Brain microvascular endothelial cell (primary cell): ENCODE measurements at regions not wholly inside any gene's neighbourhood (a gene's known extent, or its start where the extent isn't known, plus 50 kb on each side); places are given as distances from the start of the nearest gene placed in this dataset.

ENCODE experiments used
- DNase-seq: peaks from one replicate; pipeline ENCODE4 v3.0.0-alpha.2; 2020
- H3K27ac ChIP-seq: fragments of 250-450 bp; sonication (Bioruptor Pico); 2 replicates; pipeline ENCODE4 v1.5.1; 2020; ENCODE audit warnings: mild to moderate bottlenecking, moderate library complexity
- H3K27me3 ChIP-seq: fragments of 250-450 bp; sonication (Bioruptor Pico); replicated peaks from 2 replicates; pipeline ENCODE4 v1.5.1; 2020; ENCODE audit warnings: mild to moderate bottlenecking
- H3K36me3 ChIP-seq: fragments of 250-450 bp; sonication (Bioruptor Pico); replicated peaks from 2 replicates; pipeline ENCODE4 v1.5.1; 2020; ENCODE audit warnings: mild to moderate bottlenecking
- H3K4me3 ChIP-seq: 2 replicates; pipeline ENCODE4 v1.5.1; 2011; ENCODE audit warnings: low read depth, mild to moderate bottlenecking, control low read depth, low read length, moderate library complexity
- CTCF ChIP-seq: IDR thresholded peaks from 2 replicates; pipeline ENCODE4 v1.5.1; 2011; ENCODE audit warnings: low read depth, mild to moderate bottlenecking, moderate library complexity, low read length, control low read depth, inconsistent platforms; ENCODE audit errors: missing control alignments
- in situ Hi-C: cut with HindIII; loops from 2 replicates; pipeline ENCODE4 v1.10.0; 2017; ENCODE audit warnings: low sequenced_read_pairs, low pct_ligation_motif_present

- no peaks in the 10 kb centered on the region for H3K36me3 ChIP-seq
- in situ Hi-C loops = no loop called here
- no peak overlapping the region for H3K4me3 ChIP-seq
- no peak overlapping the region for H3K27ac ChIP-seq
- TF ChIP-seq CTCF = no peak
- no peak for DNase-seq
- no peaks in the 10 kb centered on the region for H3K27me3 ChIP-seq
These were observed 150.2 kb downstream of the ACTBL2 start for GRCh38 chr5:57332361-57332760.

- no peak for DNase-seq
- Histone ChIP-seq H3K36me3 (no peaks in the 10 kb centered on the region), H3K4me3 (no peak overlapping the region), H3K27ac (no peak overlapping the region), H3K27me3 (no peaks in the 10 kb centered on the region)
- in situ Hi-C loops = no loop called here
- TF ChIP-seq CTCF = no peak
These were observed 153.9 kb downstream of the GPBP1 start for GRCh38 chr5:57327561-57328367.

- Histone ChIP-seq H3K27me3 (no peaks in the 10 kb centered on the region), H3K36me3 (no peaks in the 10 kb centered on the region), H3K27ac (no peak overlapping the region), H3K4me3 (no peak overlapping the region)
- DNase-seq = no peak
- in situ Hi-C loops = no loop called here
- TF ChIP-seq CTCF = no peak
These were observed 152.0 kb downstream of the GPBP1 start for GRCh38 chr5:57325678-57326397.

GRCh38 chr5:57324861-57325260 is 151.0 kb downstream of the GPBP1 start:
- DNase-seq = no peak
- no peaks in the 10 kb centered on the region for H3K27me3 ChIP-seq
- in situ Hi-C loops = loop anchor here (25.0 kb wide), 2 partner anchors 162 to 1137 kb away; partner anchors contain the start of genes ACTBL2 and PLK2
- no peak overlapping the region for H3K4me3 ChIP-seq
- no peaks in the 10 kb centered on the region for H3K36me3 ChIP-seq
- no peak overlapping the region for H3K27ac ChIP-seq
- no peak for TF ChIP-seq CTCF

- Histone ChIP-seq H3K27me3 (no peaks in the 10 kb centered on the region), H3K4me3 (no peak overlapping the region), H3K36me3 (no peaks in the 10 kb centered on the region), H3K27ac (no peak overlapping the region)
- TF ChIP-seq CTCF = no peak
- in situ Hi-C loops = loop anchor here (25.0 kb wide), 2 partner anchors 163 to 1138 kb away; partner anchors contain the start of genes ACTBL2 and PLK2
- DNase-seq = no peak
These were observed 150.3 kb downstream of the GPBP1 start for GRCh38 chr5:57324181-57324580.
